GM18502 (cell line): ENCODE measurements at regions not wholly inside any gene's neighbourhood (a gene's known extent, or its start where the extent isn't known, plus 50 kb on each side); places are given as distances from the start of the nearest gene placed in this dataset.

Experiments
- ATAC-seq: cut with Tn5 transposase; IDR thresholded peaks from one replicate; pipeline ENCODE4 v1.9.1; 2021; ENCODE audit warnings: mild to moderate bottlenecking; ENCODE audit not compliant: unreplicated experiment, poor library complexity

DNA sequence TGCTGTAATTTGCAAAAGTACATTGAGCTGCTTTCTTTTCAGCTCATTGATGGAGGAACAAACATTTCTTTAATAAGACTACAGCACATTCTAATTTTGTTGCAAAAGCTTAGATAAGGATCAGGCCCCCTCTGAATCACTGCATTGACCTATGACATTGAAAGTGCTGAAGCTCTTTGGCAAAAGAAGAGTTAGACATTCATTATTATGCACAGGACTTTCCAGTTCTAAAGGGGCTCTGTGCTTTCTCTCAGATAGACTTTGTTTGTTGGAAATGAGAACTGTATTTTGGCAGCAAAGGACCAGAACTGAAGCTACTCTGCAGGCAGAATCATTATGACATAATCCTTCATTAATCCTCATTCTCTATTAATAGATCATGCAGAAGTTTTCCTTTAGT lies 252.9 kb upstream of the SOX2 start:
- ATAC-seq, result no peak

DNA sequence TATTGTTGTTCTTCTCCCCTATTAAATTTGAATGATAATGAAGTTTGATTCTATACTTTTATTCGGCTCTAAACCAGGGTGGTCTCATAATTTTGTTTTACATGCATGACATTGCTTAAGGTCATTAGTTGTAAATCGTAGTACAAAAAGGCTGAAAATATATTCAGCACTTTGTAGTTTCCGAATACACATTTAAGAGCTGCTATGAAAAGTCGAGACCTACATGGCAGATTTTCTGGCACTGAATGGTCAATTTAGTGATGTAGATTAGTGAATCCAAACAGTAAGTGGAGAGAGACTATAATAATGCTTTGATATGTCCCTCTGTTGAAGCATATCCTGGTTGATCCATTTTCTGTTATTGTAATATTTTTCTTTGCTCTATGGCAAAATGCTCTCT lies 254.0 kb upstream of the SOX2 start:
- no peak for ATAC-seq

- no peak for ATAC-seq
These were observed 254.5 kb upstream of the SOX2 start for GRCh38 chr3:181457190-181457589.

GRCh38 chr3:181455276-181455675 lies 256.4 kb upstream of the SOX2 start:
- no peak for ATAC-seq

- no peak for ATAC-seq
These were observed 257.2 kb upstream of the SOX2 start for GRCh38 chr3:181454451-181455027.

- no peak for ATAC-seq
These were observed 265.0 kb upstream of the SOX2 start for GRCh38 chr3:181446741-181447140.

GRCh38 chr3:181442066-181442465 lies 269.7 kb upstream of the SOX2 start:
- no peak for ATAC-seq

DNA sequence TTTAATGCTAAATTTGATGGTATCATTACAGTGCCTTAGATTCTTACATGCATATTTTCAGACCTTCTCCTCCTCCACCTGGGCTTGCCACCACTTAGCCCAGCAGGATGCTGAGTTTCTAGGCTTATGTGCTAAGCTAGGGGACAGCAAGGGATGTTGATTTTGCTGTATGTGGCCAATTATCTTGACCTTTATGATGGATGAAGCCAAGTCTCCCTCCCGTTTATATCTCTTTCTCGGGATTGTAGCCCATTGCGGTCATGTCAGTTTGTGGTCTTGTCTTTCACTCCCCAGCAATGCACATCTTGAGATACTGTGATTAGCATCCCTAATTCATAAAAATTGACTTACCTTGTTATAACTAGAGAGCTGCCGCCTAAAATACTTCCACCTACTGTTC lies 278.7 kb upstream of the SOX2 start:
- ATAC-seq, result no peak

DNA sequence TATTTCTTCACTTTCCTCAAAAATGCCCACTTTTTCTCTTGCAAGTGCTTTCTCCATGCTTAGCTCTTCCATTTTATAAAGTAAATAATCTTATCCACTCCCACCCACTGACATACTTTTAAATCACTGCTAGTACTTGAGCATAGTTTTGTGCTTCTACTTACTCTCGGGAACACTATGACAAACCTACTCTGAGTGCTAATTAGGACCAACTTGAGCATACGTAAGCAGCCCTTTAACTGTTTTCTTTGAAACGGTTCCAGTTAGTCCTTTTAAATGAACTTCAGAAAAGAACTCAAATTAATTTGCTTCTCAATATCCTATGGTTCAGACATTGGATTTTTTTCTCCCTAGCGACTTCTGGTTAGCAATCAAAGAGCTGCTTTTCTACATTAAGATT lies 280.0 kb upstream of the SOX2 start:
- no peak for ATAC-seq

GRCh38 chr3:181425074-181425473 lies 286.7 kb upstream of the SOX2 start:
- ATAC-seq, result no peak

- ATAC-seq, result no peak
These were observed 293.5 kb upstream of the SOX2 start for GRCh38 chr3:181418233-181418632.

GRCh38 chr3:181417748-181418147 lies 294.0 kb upstream of the SOX2 start:
- no peak for ATAC-seq

DNA sequence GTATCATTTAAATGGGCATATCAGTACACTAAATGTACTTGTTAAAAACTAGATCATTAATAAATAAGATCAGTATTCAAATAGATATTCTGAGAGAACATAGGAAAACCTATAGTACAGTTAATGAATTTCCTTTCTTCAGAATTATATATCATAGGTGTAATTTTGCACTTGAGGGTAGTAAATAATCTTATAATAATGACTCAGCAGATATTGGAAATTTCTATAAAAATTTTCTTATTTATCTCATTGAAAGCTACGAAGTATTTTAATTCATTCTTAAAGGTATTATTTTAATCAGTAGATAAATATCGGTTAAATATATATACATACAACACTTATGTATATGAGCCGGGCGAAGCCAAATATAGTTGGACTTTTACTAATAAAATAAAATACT lies 300.9 kb upstream of the SOX2 start:
- ATAC-seq, result no peak

DNA sequence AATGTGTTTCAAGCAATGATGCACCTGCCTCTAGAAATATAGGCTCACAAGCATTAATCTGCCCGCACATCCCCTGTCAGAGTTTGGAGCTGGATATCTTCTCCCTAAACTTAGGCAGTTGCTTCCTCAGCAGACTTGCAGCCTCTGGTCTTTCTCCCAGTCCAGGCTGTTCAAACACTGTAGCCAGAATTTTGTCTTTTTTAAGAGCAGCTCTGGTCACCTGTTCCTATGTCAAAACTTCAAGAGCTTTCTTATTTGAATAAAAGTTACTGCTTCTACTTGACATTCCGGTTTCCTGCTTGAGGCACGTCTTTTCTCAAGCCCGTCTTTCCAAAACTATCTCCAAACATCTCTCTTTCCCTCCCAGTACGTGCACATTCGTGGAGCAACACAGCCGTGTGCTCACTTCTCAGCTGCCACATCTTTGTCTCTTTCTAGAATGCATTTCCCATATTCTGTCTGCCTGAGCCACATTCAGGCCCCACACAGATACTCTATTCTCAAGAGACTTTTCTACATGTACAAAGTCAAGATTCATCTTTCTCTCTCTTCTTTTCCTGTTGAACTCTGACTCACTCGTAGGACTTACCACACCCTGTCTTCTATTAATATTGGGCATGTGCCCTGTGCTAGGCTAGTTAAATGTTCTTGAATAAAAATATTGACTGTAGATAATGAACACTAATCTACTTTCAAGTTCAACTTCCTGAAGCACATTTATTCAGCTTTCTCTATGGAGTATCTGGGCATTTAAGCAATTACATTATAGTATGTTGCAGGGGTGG lies 307.7 kb upstream of the SOX2 start:
- no peak for ATAC-seq

GRCh38 chr3:181402347-181402746 lies 309.4 kb upstream of the SOX2 start:
- ATAC-seq, result no peak

- no peak for ATAC-seq
These were observed 326.8 kb upstream of the SOX2 start for GRCh38 chr3:181384970-181385369.

DNA sequence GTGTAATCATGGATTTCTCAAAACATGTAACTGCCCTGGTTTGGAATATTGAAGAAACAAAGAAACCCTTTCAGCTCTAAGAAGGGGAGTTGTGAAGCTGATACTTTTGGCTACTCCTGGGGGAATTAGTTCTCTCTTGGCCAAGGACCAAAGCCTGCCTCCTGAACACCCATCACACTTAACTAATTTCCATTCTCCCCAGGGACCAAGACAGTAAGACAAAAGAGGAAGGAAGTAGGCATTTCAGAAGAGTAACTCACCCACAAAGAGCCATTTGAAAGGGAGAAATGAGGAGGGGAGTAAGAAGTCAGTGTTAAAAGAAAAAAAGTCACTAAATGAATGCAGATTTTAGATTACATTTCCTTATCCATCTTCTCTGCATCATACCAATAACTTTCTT lies 328.0 kb upstream of the SOX2 start:
- no peak for ATAC-seq

DNA sequence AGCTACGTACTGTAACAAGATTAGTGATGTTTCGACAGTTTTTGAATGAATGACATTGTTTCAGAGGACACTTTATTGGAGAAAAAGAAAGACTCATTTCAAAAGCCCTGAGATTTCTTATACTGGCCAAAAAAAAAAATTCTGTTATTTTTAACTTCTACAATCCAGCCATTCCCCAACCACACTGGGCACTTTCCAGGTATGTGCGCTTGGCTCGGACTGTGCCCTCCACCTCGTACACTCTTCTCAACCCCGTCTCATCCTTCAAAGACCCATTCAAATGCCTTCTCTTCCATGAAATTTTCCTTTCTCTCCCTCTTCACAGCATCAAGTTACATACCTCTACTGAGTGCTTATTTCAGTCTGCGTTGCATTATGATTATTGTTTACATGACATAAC lies 328.5 kb upstream of the SOX2 start:
- no peak for ATAC-seq

GRCh38 chr3:181382656-181383055 lies 329.1 kb upstream of the SOX2 start:
- no peak for ATAC-seq

GRCh38 chr3:181379278-181379677 lies 332.4 kb upstream of the SOX2 start:
- ATAC-seq, result no peak

GRCh38 chr3:181369637-181370036 lies 342.1 kb upstream of the SOX2 start:
- no peak for ATAC-seq

DNA sequence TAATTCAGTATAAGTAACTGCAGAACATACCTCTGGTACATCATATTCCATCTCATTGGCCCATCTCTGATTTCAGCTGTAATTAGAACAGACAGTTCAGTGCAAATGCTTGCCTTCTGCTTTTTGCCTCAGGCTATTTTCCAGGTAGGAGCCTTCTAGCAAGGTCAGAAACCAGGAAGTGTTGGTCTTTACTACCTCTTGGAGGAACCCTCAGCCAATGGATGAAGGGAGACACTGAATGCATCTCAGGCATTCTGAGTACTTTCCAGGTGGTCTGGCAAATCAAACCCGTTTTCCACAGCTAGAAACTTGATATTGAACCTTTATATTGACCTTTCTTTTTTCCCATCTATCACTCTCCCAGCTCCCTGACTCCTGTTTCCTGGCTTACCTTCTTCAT lies 348.5 kb upstream of the SOX2 start:
- no peak for ATAC-seq
